AG04450 (cell line): ENCODE measurements at regions not wholly inside any gene's neighbourhood (a gene's known extent, or its start where the extent isn't known, plus 50 kb on each side); places are given as distances from the start of the nearest gene placed in this dataset.

Experiments
- CTCF ChIA-PET: fragments of 300-600, 350-600 bp; formaldehyde crosslinking; extraction: SDS; loops from one replicate; lab custom pipeline; 2022; ENCODE audit warnings: antibody characterized with exemption, inconsistent platforms; lab: Charles Lee
- POLR2A ChIA-PET: fragments of 350-600 bp; formaldehyde crosslinking; extraction: SDS; loops from one replicate; lab custom pipeline; 2021; ENCODE audit warnings: antibody characterized with exemption, inconsistent platforms; lab: Yijun Ruan, JAX
- DNase-seq: peaks from one replicate; pipeline ENCODE4 v3.0.0-alpha.2; 2011; ENCODE audit warnings: low read depth, low spot score
- H3K27ac ChIP-seq: one replicate; pipeline ENCODE4 v1.5.1; 2012; ENCODE audit warnings: low read depth, low read length, control low read depth
- H3K27me3 ChIP-seq: one replicate; pipeline ENCODE4 v1.6.0; 2012; ENCODE audit warnings: low read length; ENCODE audit not compliant: control insufficient read depth, insufficient read depth
- H3K4me3 ChIP-seq: 2 replicates; pipeline ENCODE4 v1.5.1; 2011; ENCODE audit warnings: mild to moderate bottlenecking, low read depth, low read length, control low read depth
- H3K9me3 ChIP-seq: 2 replicates; pipeline ENCODE4 v1.5.1; 2012; ENCODE audit warnings: low read length; ENCODE audit not compliant: control insufficient read depth, insufficient read depth
- TF ChIP-seq, protein P1 (sequence below): IDR thresholded peaks from 2 replicates; pipeline ENCODE4 v1.5.1; 2011; ENCODE audit warnings: low read depth, low read length, control low read depth, inconsistent platforms

DNA sequence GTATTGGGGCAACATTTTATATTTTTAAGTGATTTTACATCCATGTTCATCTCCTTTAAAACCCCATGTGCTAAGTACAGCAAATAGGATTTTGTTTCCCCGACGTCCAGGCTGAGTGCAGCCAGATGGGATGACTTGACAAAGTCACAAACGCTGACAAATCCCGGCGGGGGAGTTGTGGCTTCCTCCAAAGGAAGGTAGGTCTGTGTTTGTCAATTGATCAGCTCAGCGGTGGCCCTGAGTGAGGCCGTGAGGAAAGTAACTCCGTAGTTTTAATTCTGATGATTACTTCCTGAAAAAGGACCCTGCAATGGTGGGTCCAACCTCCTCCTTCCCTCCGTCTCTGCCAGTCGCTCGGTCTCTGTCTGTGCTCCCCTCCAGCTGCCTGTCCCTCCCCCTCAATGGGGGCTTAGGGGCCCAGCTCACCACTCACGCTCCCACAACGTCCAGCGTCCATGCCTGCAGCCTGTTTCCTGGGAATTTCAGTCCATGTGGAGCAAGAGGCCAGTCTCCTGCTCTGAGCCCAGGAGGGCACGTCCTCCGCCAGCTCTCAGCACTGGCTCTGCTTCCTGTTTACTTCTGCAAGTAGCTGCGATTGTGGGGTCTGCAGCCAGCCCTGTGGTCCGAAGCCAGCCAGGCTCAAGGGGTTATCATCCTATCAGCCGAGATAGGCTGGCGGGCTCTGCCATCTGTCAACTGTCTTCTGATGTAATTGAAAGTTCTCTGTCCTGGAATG, 209.4 kb upstream of the FOXF1 start:
- H3K4me3 ChIP-seq: peak overlapping the region; percentile 41
- H3K9me3 ChIP-seq: no peaks in the 10 kb centered on the region
- ChIA-PET POLR2A (interaction anchor here (0.6 to 0.7 kb wide), 2 partner anchors 15 to 181 kb away, joined by 3 to 9 read pairs; no protein-coding TSS in a partner anchor), CTCF (no interaction called here)
- H3K27ac ChIP-seq: peak overlapping the region; percentile 84
- TF ChIP-seq, protein P1, sequence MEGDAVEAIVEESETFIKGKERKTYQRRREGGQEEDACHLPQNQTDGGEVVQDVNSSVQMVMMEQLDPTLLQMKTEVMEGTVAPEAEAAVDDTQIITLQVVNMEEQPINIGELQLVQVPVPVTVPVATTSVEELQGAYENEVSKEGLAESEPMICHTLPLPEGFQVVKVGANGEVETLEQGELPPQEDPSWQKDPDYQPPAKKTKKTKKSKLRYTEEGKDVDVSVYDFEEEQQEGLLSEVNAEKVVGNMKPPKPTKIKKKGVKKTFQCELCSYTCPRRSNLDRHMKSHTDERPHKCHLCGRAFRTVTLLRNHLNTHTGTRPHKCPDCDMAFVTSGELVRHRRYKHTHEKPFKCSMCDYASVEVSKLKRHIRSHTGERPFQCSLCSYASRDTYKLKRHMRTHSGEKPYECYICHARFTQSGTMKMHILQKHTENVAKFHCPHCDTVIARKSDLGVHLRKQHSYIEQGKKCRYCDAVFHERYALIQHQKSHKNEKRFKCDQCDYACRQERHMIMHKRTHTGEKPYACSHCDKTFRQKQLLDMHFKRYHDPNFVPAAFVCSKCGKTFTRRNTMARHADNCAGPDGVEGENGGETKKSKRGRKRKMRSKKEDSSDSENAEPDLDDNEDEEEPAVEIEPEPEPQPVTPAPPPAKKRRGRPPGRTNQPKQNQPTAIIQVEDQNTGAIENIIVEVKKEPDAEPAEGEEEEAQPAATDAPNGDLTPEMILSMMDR: no peak
- DNase-seq: no peak
- no peaks in the 10 kb centered on the region for H3K27me3 ChIP-seq

DNA sequence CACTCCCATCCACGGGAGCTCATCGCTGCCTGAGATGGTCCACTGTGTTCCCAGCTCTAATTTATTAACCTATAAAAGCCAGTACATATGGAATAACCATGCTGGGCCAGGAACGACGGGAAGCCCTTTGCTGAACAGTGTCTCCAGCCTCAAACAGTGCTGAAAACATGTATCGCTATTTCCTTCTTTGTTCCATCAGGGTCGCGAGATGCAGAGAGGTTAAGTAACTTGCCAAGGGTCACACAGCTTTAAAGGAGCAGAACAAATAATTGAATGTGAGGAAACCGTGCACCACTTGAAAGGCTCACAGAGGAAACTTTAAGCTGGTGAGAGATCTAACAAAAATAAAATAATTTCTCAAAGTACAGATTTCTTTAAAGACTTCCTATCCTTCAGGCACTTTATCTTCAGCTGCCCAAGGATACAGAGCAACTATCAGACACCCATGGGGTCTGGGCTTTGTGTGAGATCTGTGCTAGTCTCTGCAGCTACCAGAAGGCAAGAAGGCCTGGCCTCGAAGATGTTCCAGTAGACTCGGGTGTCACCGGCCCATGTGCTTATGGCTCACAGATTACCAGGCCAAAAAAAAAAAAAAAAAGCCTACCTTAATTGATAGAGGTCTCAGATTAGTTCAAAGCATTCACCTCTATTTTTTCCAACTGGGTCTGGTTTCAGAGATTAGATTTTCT, 207.8 kb upstream of the FOXF1 start:
- POLR2A ChIA-PET: no interaction called here
- no peaks in the 10 kb centered on the region for H3K27me3 ChIP-seq
- no peak for DNase-seq
- CTCF ChIA-PET: interaction anchor here (0.7 kb wide), 1 partner anchor 519 kb away, joined by 7 read pairs; no protein-coding TSS in a partner anchor
- H3K9me3 ChIP-seq: no peaks in the 10 kb centered on the region
- no peak overlapping the region for H3K4me3 ChIP-seq
- TF ChIP-seq, protein P1: no peak
- H3K27ac ChIP-seq: no peak overlapping the region

DNA sequence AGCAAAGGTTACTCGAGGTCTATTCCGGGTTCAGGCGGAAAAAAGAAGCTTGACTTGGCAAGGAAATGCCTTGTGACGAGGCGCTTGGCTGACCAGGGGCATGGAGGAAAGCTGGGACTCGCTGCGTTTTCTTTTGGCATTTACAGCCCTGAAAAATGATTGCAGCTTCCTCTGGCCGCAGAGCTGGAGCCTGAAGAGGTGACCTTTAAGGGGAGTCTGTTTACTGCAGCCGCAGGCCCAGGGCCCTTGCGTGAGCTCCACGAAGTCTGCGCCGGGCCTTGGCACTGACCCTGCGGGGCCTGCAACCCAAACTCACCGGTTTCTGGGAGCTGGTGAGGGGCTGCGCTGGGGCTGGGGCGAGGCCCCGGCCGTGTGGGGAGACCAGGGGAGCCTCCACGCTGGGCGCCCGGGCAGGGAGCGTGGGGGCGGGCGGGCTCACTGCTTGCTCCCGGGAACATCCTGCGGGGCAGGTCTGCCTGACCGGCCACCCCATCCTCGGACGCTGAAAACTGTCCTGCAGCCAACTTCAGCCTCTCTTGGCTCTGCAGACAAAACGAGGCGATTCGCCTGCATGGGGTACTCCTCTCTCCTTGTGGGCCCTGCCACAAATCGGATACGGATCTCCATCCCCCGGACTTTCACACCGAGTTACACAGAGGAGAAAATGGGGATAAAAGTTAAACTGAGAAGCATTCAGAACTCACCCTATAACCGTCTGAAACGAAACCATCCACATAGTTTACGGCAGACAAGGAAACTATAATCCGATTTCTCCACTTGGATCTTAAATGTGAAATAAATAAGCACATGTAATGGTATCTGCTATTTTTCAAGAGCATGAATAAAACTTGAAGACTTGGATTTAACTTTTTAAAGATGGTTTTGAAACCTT, 206.3 kb upstream of the FOXF1 start:
- H3K27ac ChIP-seq: peak overlapping the region; percentile 84
- H3K27me3 ChIP-seq: no peaks in the 10 kb centered on the region
- H3K9me3 ChIP-seq: no peaks in the 10 kb centered on the region
- peak overlapping the region; percentile 38 for H3K4me3 ChIP-seq
- POLR2A ChIA-PET: interaction anchor here (0.7 to 1.4 kb wide), 6 partner anchors 9 to 209 kb away, joined by 3 to 6 read pairs (median 3); no protein-coding TSS in a partner anchor
- CTCF ChIA-PET: interaction anchor here (0.9 kb wide), 1 partner anchor 214 kb away, joined by 3 read pairs; no protein-coding TSS in a partner anchor
- no peak for DNase-seq
- TF ChIP-seq, protein P1: no peak

DNA sequence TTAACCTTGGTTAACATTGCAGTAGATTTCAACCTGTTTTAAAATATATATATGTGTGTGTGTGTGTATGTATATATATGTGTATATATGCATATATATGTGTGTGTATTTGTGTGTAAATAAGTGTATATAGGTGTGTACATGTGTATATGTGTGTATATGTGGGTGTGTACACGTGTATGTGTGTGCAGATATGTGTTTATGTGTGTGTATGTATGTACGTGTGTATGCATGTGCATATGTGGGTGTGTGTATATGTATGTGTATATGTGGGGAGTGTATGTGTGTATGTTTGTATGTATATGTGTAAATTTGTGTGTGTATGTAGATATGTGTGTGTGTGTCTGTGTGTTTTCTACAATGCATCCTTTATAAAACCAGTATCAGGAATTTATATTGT, 205.5 kb upstream of the FOXF1 start:
- ChIA-PET POLR2A (no interaction called here), CTCF (no interaction called here)
- Histone ChIP-seq H3K9me3 (no peaks in the 10 kb centered on the region), H3K4me3 (no peak overlapping the region), H3K27ac (no peak overlapping the region), H3K27me3 (no peaks in the 10 kb centered on the region)
- DNase-seq: no peak
- TF ChIP-seq, protein P1: no peak
